H9 (cell line): ENCODE measurements at regions not wholly inside any gene's neighbourhood (a gene's known extent, or its start where the extent isn't known, plus 50 kb on each side); places are given as distances from the start of the nearest gene placed in this dataset.

Experiments used
- DNase-seq: peaks from one replicate; pipeline ENCODE4 v3.0.0-alpha.2; 2017
- H2AFZ ChIP-seq: one replicate; pipeline ENCODE4 v1.6.1; 2013; ENCODE audit warnings: mild to moderate bottlenecking, low read length, control low read depth, moderate library complexity
- H2AK5ac ChIP-seq: 2 replicates; pipeline ENCODE4 v1.6.1; 2013; ENCODE audit warnings: low read length, control low read depth, mixed read lengths; ENCODE audit not compliant: insufficient read length
- H2BK120ac ChIP-seq: one replicate; pipeline ENCODE4 v1.6.1; 2013; ENCODE audit warnings: low read depth, mild to moderate bottlenecking, low read length, control low read depth, inconsistent platforms; ENCODE audit not compliant: poor library complexity, severe bottlenecking
- H2BK12ac ChIP-seq: 2 replicates; pipeline ENCODE4 v1.6.1; 2013; ENCODE audit warnings: low read length, control low read depth, mixed read lengths, low read depth; ENCODE audit not compliant: insufficient read length
- H2BK15ac ChIP-seq: 2 replicates; pipeline ENCODE4 v1.6.1; 2013; ENCODE audit warnings: low read depth, low read length, control low read depth
- H2BK20ac ChIP-seq: one replicate; pipeline ENCODE4 v1.6.1; 2013; ENCODE audit warnings: low read depth, mild to moderate bottlenecking, low read length, control low read depth, inconsistent platforms; ENCODE audit not compliant: poor library complexity, severe bottlenecking
- H2BK5ac ChIP-seq: 2 replicates; pipeline ENCODE4 v1.6.1; 2013; ENCODE audit warnings: low read length, control low read depth, mixed read lengths; ENCODE audit not compliant: insufficient read length
- H3K14ac ChIP-seq: 2 replicates; pipeline ENCODE4 v1.6.1; 2013; ENCODE audit warnings: low read length, control low read depth; ENCODE audit not compliant: insufficient read depth
- H3K18ac ChIP-seq: 2 replicates; pipeline ENCODE4 v1.6.1; 2013; ENCODE audit warnings: low read depth, mild to moderate bottlenecking, mixed read lengths, low read length, control low read depth; ENCODE audit not compliant: insufficient read length
- H3K23ac ChIP-seq: 2 replicates; pipeline ENCODE4 v1.6.1; 2013; ENCODE audit warnings: low read length, control low read depth, mixed read lengths, low read depth; ENCODE audit not compliant: insufficient read length
- H3K23me2 ChIP-seq: 2 replicates; pipeline ENCODE4 v1.6.1; 2013; ENCODE audit warnings: low read depth, mild to moderate bottlenecking, mixed read lengths, low read length, control low read depth; ENCODE audit not compliant: insufficient read length, poor library complexity, severe bottlenecking
- H3K27ac ChIP-seq: 2 replicates; pipeline ENCODE4 v1.5.1; 2013; ENCODE audit warnings: low read length, control low read depth, mixed read lengths, low read depth; ENCODE audit not compliant: insufficient read length
- H3K27me3 ChIP-seq: 2 replicates; pipeline ENCODE4 v1.6.1; 2013; ENCODE audit warnings: low read length, control low read depth, inconsistent platforms; ENCODE audit not compliant: insufficient read depth
- H3K4ac ChIP-seq: 2 replicates; pipeline ENCODE4 v1.6.1; 2013; ENCODE audit warnings: low read depth, mild to moderate bottlenecking, control low read depth, inconsistent platforms, low read length, moderate library complexity
- H3K4me1 ChIP-seq: 2 replicates; pipeline ENCODE4 v1.6.1; 2013; ENCODE audit warnings: low read length, control low read depth, inconsistent platforms; ENCODE audit not compliant: insufficient read depth
- H3K4me2 ChIP-seq: 2 replicates; pipeline ENCODE4 v1.6.1; 2013; ENCODE audit warnings: low read length, control low read depth, mixed read lengths; ENCODE audit not compliant: insufficient read length, insufficient read depth
- H3K56ac ChIP-seq: 2 replicates; pipeline ENCODE4 v1.6.1; 2013; ENCODE audit warnings: low read depth, mild to moderate bottlenecking, mixed read lengths, low read length, control low read depth; ENCODE audit not compliant: insufficient read length
- H3K79me1 ChIP-seq: 2 replicates; pipeline ENCODE4 v1.6.1; 2013; ENCODE audit warnings: low read depth, mild to moderate bottlenecking, moderate library complexity, low read length, control low read depth, inconsistent platforms; ENCODE audit not compliant: insufficient read depth, poor library complexity, severe bottlenecking
- H3K79me2 ChIP-seq: 2 replicates; pipeline ENCODE4 v1.6.1; 2013; ENCODE audit warnings: low read length, control low read depth, inconsistent platforms; ENCODE audit not compliant: insufficient read depth
- H3K9ac ChIP-seq: 2 replicates; pipeline ENCODE4 v1.6.1; 2013; ENCODE audit warnings: low read length, control low read depth, mixed read lengths; ENCODE audit not compliant: insufficient read length; ENCODE audit errors: extremely low read depth
- H3K9me3 ChIP-seq: one replicate; pipeline ENCODE4 v1.6.1; 2013; ENCODE audit warnings: low read depth, low read length, inconsistent platforms; ENCODE audit not compliant: control insufficient read depth
- H3T11ph ChIP-seq: one replicate; pipeline ENCODE4 v1.6.1; 2013; ENCODE audit warnings: mild to moderate bottlenecking, low read length, control low read depth, inconsistent platforms
- H4K20me1 ChIP-seq: one replicate; pipeline ENCODE4 v1.6.1; 2013; ENCODE audit not compliant: control insufficient read depth, insufficient read length, insufficient read depth
- H4K5ac ChIP-seq: 2 replicates; pipeline ENCODE4 v1.6.1; 2013; ENCODE audit warnings: low read depth, mild to moderate bottlenecking, mixed read lengths, low read length, control low read depth; ENCODE audit not compliant: insufficient read length
- H4K8ac ChIP-seq: replicated peaks from 2 replicates; pipeline ENCODE4 v1.6.1; 2013; ENCODE audit warnings: low read length, control low read depth, mixed read lengths, low read depth; ENCODE audit not compliant: insufficient read length
- H4K91ac ChIP-seq: 2 replicates; pipeline ENCODE4 v1.6.1; 2013; ENCODE audit warnings: low read depth, mild to moderate bottlenecking, moderate library complexity, mixed read lengths, low read length, control low read depth; ENCODE audit not compliant: insufficient read length
- H3K27ac Mint-ChIP-seq, 3 experiments: 2 replicates in 2 of 3; 3 replicates in 1 of 3; pipeline ENCODE4 v1.8.0; 2020 to 2021; ENCODE audit warnings: mixed read lengths in 3 of 3, mild to moderate bottlenecking in 1 of 3, moderate library complexity in 1 of 3
- H3K27me3 Mint-ChIP-seq: 2 replicates; pipeline ENCODE4 v1.8.0; 2021; ENCODE audit warnings: low read depth, mild to moderate bottlenecking, moderate library complexity, mixed read lengths
- H3K36me3 Mint-ChIP-seq, 3 experiments: 2 replicates in 2 of 3; 3 replicates in 1 of 3; pipeline ENCODE4 v1.8.0; 2020 to 2021; ENCODE audit warnings: low read depth in 3 of 3, mixed read lengths in 3 of 3; ENCODE audit not compliant: insufficient read depth in 1 of 3
- H3K4me1 Mint-ChIP-seq, 2 experiments: 2 replicates each; pipeline ENCODE4 v1.8.0; 2020; ENCODE audit warnings: mixed read lengths in 2 of 2
- H3K4me3 Mint-ChIP-seq, 2 experiments: 2 replicates in 1 of 2; 3 replicates in 1 of 2; pipeline ENCODE4 v1.8.0; 2020 to 2021; ENCODE audit warnings: mild to moderate bottlenecking in 2 of 2, mixed read lengths in 2 of 2, moderate library complexity in 1 of 2
- H3K9me3 Mint-ChIP-seq, 2 experiments: 2 replicates in 1 of 2; 3 replicates in 1 of 2; pipeline ENCODE4 v1.8.0; 2020; ENCODE audit warnings: mild to moderate bottlenecking in 2 of 2, mixed read lengths in 2 of 2, moderate library complexity in 1 of 2
- WGBS: extraction: QIAGEN DNeasy Blood & Tissue Kit; methylation state at CpG from one replicate; pipeline ENCODE4 v1.1.7; 2013; ENCODE audit warnings: missing lambda C conversion rate, low lambda C conversion rate, mixed read lengths; ENCODE audit not compliant: insufficient read length; ENCODE audit errors: extremely low coverage; 5-methylcytosine and 5-hydroxymethylcytosine counted together
- TF ChIP-seq, protein P1 (sequence below): fragments of 200-600 bp; sonication (generic); conservative IDR thresholded peaks from 3 replicates; pipeline ENCODE4 v1.8.0; 2021; ENCODE audit warnings: antibody characterized with exemption, mild to moderate bottlenecking

- Histone ChIP-seq H3T11ph (no peak overlapping the region), H2AFZ (no peak overlapping the region), H4K20me1 (no peaks in the 10 kb centered on the region), H3K27ac (no peak overlapping the region), H3K79me2 (no peaks in the 10 kb centered on the region), H4K91ac (no peak overlapping the region), H4K8ac (no peak overlapping the region), H3K14ac (no peak overlapping the region; the same call in 1 of the 2 replicates), H3K27me3 (no peaks in the 10 kb centered on the region), H3K9me3 (no peaks in the 10 kb centered on the region), H2BK120ac (no peak overlapping the region), H4K5ac (no peak overlapping the region), H3K56ac (no peak overlapping the region), H3K4me2 (no peak overlapping the region), H3K23ac (no peak overlapping the region), H2BK20ac (no peak overlapping the region), H2BK5ac (no peak overlapping the region), H2AK5ac (no peak overlapping the region), H3K4ac (no peak overlapping the region), H3K79me1 (no peaks in the 10 kb centered on the region), H2BK15ac (no peak overlapping the region), H3K23me2 (no peaks in the 10 kb centered on the region), H2BK12ac (no peak overlapping the region), H3K18ac (no peak overlapping the region), H3K4me1 (no peaks in the 10 kb centered on the region), H3K9ac (no peak overlapping the region)
- Mint-ChIP-seq H3K9me3 (no peaks in the 10 kb centered on the region), H3K36me3 (no peaks in the 10 kb centered on the region; a peak in 1 of 7 replicates), H3K4me3 (no peak overlapping the region), H3K4me1 (no peaks in the 10 kb centered on the region), H3K27ac (no peak overlapping the region), H3K27me3 (no peaks in the 10 kb centered on the region)
- no CpG with 5 or more reads among the region's 6 CpGs for WGBS
- no peak for DNase-seq
- TF ChIP-seq, protein P1, sequence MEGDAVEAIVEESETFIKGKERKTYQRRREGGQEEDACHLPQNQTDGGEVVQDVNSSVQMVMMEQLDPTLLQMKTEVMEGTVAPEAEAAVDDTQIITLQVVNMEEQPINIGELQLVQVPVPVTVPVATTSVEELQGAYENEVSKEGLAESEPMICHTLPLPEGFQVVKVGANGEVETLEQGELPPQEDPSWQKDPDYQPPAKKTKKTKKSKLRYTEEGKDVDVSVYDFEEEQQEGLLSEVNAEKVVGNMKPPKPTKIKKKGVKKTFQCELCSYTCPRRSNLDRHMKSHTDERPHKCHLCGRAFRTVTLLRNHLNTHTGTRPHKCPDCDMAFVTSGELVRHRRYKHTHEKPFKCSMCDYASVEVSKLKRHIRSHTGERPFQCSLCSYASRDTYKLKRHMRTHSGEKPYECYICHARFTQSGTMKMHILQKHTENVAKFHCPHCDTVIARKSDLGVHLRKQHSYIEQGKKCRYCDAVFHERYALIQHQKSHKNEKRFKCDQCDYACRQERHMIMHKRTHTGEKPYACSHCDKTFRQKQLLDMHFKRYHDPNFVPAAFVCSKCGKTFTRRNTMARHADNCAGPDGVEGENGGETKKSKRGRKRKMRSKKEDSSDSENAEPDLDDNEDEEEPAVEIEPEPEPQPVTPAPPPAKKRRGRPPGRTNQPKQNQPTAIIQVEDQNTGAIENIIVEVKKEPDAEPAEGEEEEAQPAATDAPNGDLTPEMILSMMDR = no peak
Measured at GRCh38 chr13:82275644-82276043, 1606.6 kb downstream of the SLITRK1 start.
